Right atrium auricular region (tissue), 2 donors: ENCODE measurements at regions not wholly inside any gene's neighbourhood (a gene's known extent, or its start where the extent isn't known, plus 50 kb on each side); places are given as distances from the start of the nearest gene placed in this dataset.

Source experiments
- DNase-seq: peaks from one replicate; pipeline ENCODE4 v3.0.0-alpha.2; 2019; ENCODE audit warnings: low spot score
- H3K27ac ChIP-seq, 2 donors: fragments of 200-600 bp; sonication (generic); 1 replicate in 1 of 2; 2 replicates in 1 of 2; pipeline ENCODE4 v1.5.1; 2016 to 2019
- H3K27me3 ChIP-seq, 2 donors: fragments of 200-600 bp; sonication (generic); one replicate each; pipeline versions ENCODE4 v1.5.1 to v1.6.0; 2017 to 2019
- H3K36me3 ChIP-seq: fragments of 200-600 bp; sonication (generic); one replicate; pipeline ENCODE4 v1.5.1; 2016
- H3K4me1 ChIP-seq, 2 donors: fragments of 200-600 bp; sonication (generic); one replicate each; pipeline versions ENCODE4 v1.5.1 to v1.6.0; 2017 to 2019
- H3K4me3 ChIP-seq, 2 donors: fragments of 200-600 bp; sonication (generic); 1 replicate in 1 of 2; 2 replicates in 1 of 2; pipeline ENCODE4 v1.5.1; 2017 to 2019; ENCODE audit warnings: mild to moderate bottlenecking in 1 of 2, moderate library complexity in 1 of 2
- H3K9me3 ChIP-seq, 2 donors: fragments of 200-600 bp; sonication (generic); one replicate each; pipeline ENCODE4 v1.5.1; 2019
- TF ChIP-seq, protein P1 (sequence below), 2 donors: fragments of 200-600 bp; sonication (generic); IDR thresholded peaks; one replicate each; pipeline ENCODE4 v1.5.1; 2019; ENCODE audit warnings: antibody characterized with exemption in 2 of 2

GRCh38 chr1:38476111-38476849, 383.3 kb downstream of the RRAGC start:
- peak overlapping the region in 1 of 2 donors; percentile 36 for H3K4me3 ChIP-seq
- no peak for DNase-seq
- H3K36me3 ChIP-seq, result no peaks in the 10 kb centered on the region
- no peaks in the 10 kb centered on the region for H3K4me1 ChIP-seq
- no peaks in the 10 kb centered on the region for H3K9me3 ChIP-seq
- TF ChIP-seq, protein P1, sequence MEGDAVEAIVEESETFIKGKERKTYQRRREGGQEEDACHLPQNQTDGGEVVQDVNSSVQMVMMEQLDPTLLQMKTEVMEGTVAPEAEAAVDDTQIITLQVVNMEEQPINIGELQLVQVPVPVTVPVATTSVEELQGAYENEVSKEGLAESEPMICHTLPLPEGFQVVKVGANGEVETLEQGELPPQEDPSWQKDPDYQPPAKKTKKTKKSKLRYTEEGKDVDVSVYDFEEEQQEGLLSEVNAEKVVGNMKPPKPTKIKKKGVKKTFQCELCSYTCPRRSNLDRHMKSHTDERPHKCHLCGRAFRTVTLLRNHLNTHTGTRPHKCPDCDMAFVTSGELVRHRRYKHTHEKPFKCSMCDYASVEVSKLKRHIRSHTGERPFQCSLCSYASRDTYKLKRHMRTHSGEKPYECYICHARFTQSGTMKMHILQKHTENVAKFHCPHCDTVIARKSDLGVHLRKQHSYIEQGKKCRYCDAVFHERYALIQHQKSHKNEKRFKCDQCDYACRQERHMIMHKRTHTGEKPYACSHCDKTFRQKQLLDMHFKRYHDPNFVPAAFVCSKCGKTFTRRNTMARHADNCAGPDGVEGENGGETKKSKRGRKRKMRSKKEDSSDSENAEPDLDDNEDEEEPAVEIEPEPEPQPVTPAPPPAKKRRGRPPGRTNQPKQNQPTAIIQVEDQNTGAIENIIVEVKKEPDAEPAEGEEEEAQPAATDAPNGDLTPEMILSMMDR (IDR thresholded peaks at IDR 0.05), result no peak
- no peaks in the 10 kb centered on the region for H3K27me3 ChIP-seq
- H3K27ac ChIP-seq, result no peak overlapping the region

DNA sequence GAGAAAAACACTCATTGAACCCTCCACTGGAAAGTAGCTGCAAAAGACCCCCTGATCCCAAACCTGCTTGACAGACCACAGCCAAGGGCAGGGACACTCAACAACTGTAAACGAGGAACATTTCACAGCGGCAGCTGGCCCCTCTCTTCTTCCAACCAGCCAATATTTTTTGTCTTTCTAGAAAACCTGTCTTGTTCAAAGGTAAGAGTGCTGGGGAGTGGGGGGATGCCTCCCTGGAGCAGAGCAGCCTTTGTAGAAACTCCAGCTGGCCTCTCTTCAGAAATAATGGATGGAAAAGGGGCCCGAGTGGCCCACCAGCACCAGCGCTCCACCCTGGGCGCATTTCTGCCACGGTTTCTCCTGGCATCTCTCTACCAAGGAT, 384.0 kb downstream of the RRAGC start:
- no peak for DNase-seq
- Histone ChIP-seq H3K36me3 (no peaks in the 10 kb centered on the region), H3K27me3 (no peaks in the 10 kb centered on the region), H3K4me3 (no peak overlapping the region), H3K27ac (no peak overlapping the region), H3K4me1 (no peaks in the 10 kb centered on the region), H3K9me3 (peaks cover 0 to 4% of the 10 kb centered on the region in 2 donors)
- TF ChIP-seq, protein P1 (IDR thresholded peaks at IDR 0.05), result no peak

DNA sequence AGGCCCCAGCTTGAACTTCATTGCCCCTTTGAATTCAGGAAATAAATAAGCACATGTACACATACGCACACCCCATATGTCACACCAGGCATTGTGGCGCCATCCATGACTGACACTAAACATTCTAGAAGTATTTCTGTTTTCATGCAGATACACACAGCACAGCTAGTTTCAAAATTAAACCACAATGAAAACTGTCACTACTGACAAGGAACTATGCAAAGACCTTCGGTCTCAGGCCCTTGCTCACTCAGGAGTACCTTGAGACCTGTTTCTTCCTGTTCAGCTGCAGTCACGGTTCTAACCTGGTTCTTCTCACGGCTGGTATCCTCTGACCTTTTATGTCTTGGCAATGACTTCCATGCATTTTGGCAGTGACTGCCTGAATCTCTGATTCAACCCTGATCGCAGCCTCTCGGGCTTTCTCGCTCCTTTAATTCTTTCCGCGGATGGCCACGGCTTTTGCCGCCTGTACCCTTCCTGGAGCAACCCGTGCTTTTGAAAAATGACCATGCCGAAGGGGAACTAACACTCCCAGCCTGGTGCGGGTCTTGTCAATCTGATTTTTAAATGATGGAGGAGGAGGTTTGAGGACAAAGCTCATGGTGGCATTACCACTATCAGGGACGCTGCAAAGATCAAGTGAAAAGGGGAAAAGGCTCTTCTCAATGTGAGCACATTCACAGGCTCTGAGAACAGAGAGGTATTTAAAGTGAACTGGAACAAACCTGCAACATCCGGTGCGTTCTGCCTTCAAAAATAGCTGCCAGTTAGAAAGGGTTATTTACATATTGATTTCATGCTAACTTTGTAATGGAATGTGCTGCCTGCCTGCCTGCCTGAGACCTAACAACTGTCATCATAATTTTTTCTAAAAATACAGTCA, 384.6 kb downstream of the RRAGC start:
- no peaks in the 10 kb centered on the region for H3K36me3 ChIP-seq
- H3K27me3 ChIP-seq, result no peaks in the 10 kb centered on the region
- TF ChIP-seq, protein P1 (IDR thresholded peaks at IDR 0.05), result no peak
- H3K9me3 ChIP-seq, result peaks cover 0 to 6% of the 10 kb centered on the region in 2 donors
- H3K27ac ChIP-seq, result no peak overlapping the region
- no peak overlapping the region for H3K4me3 ChIP-seq
- no peaks in the 10 kb centered on the region for H3K4me1 ChIP-seq
- DNase-seq, result no peak

DNA sequence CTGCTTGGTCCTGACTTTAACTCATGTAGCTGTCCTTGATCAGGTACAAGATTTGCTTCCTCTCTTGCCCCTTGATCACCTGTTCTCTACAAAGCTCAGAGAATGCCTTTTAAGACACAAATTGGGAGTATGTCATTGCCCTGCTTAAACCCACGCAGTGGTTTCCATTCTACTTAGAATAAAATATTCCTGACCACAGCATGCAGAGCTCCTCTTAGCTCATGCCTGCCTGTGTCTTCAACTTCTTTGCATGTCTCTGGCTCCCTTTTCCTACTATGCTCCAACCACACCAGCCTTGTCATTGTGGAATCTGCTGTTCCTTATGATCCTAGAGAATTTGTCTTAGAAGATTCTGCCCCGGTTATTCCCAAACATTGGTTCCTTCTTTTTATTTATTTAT, 393.1 kb downstream of the RRAGC start:
- H3K27ac ChIP-seq, result no peak overlapping the region
- H3K27me3 ChIP-seq, result no peaks in the 10 kb centered on the region
- DNase-seq, result no peak
- no peak overlapping the region for H3K4me3 ChIP-seq
- H3K9me3 ChIP-seq, result peaks cover 0 to 17% of the 10 kb centered on the region in 2 donors
- TF ChIP-seq, protein P1 (IDR thresholded peaks at IDR 0.05), result no peak
- H3K4me1 ChIP-seq, result no peaks in the 10 kb centered on the region
- no peaks in the 10 kb centered on the region for H3K36me3 ChIP-seq

GRCh38 chr1:38465460-38465859, 394.1 kb downstream of the RRAGC start:
- Histone ChIP-seq H3K36me3 (no peaks in the 10 kb centered on the region), H3K9me3 (peaks cover 0 to 11% of the 10 kb centered on the region in 2 donors), H3K27me3 (no peaks in the 10 kb centered on the region), H3K4me1 (no peaks in the 10 kb centered on the region), H3K4me3 (no peak overlapping the region), H3K27ac (no peak overlapping the region)
- no peak for DNase-seq
- TF ChIP-seq, protein P1 (IDR thresholded peaks at IDR 0.05), result no peak
